ENCODE measurements at regions not wholly inside any gene's neighbourhood (a gene's known extent, or its start where the extent isn't known, plus 50 kb on each side); places are given as distances from the start of the nearest gene placed in this dataset.

- Mint-ChIP-seq H3K4me1 (ENCODE audit: unreplicated experiment) (no peaks in the 10 kb centered on the region), H3K27ac (ENCODE audit: unreplicated experiment) (no peak overlapping the region), H3K9me3 (ENCODE audit: unreplicated experiment) (no peaks in the 10 kb centered on the region), H3K4me3 (ENCODE audit: unreplicated experiment) (no peak overlapping the region), H3K36me3 (ENCODE audit: unreplicated experiment) (no peaks in the 10 kb centered on the region), H3K27me3 (ENCODE audit: unreplicated experiment) (peaks cover 10% of the 10 kb centered on the region)
- DNase-seq (ENCODE audit: extremely low spot score, unreplicated experiment) = no peak
- no peak for TF ChIP-seq CTCF (IDR thresholded peaks at IDR 0.05)
Observed at GRCh38 chr9:12497790-12498189, 195.4 kb upstream of the TYRP1 start.

GRCh38 chr9:12502520-12502919 lies 190.7 kb upstream of the TYRP1 start:
- DNase-seq (ENCODE audit: extremely low spot score, unreplicated experiment) = no peak
- no peaks in the 10 kb centered on the region for H3K36me3 Mint-ChIP-seq (ENCODE audit: unreplicated experiment)
- H3K27ac Mint-ChIP-seq (ENCODE audit: unreplicated experiment) = no peak overlapping the region
- TF ChIP-seq CTCF (IDR thresholded peaks at IDR 0.05) = no peak
- H3K4me3 Mint-ChIP-seq (ENCODE audit: unreplicated experiment) = no peak overlapping the region
- H3K27me3 Mint-ChIP-seq (ENCODE audit: unreplicated experiment) = peaks cover 7% of the 10 kb centered on the region
- no peaks in the 10 kb centered on the region for H3K4me1 Mint-ChIP-seq (ENCODE audit: unreplicated experiment)
- no peaks in the 10 kb centered on the region for H3K9me3 Mint-ChIP-seq (ENCODE audit: unreplicated experiment)

GRCh38 chr9:12503606-12504122 lies 189.5 kb upstream of the TYRP1 start:
- DNase-seq (ENCODE audit: extremely low spot score, unreplicated experiment) = no peak
- Mint-ChIP-seq H3K9me3 (ENCODE audit: unreplicated experiment) (no peaks in the 10 kb centered on the region), H3K4me1 (ENCODE audit: unreplicated experiment) (no peaks in the 10 kb centered on the region), H3K27ac (ENCODE audit: unreplicated experiment) (no peak overlapping the region), H3K36me3 (ENCODE audit: unreplicated experiment) (no peaks in the 10 kb centered on the region), H3K4me3 (ENCODE audit: unreplicated experiment) (no peak overlapping the region), H3K27me3 (ENCODE audit: unreplicated experiment) (peaks cover 7% of the 10 kb centered on the region)
- TF ChIP-seq CTCF (IDR thresholded peaks at IDR 0.05) = no peak

- H3K4me1 Mint-ChIP-seq (ENCODE audit: unreplicated experiment) = no peaks in the 10 kb centered on the region
- no peak for DNase-seq (ENCODE audit: extremely low spot score, unreplicated experiment)
- H3K27ac Mint-ChIP-seq (ENCODE audit: unreplicated experiment) = no peak overlapping the region
- no peak for TF ChIP-seq CTCF (IDR thresholded peaks at IDR 0.05)
- no peaks in the 10 kb centered on the region for H3K9me3 Mint-ChIP-seq (ENCODE audit: unreplicated experiment)
- peaks cover 9% of the 10 kb centered on the region for H3K27me3 Mint-ChIP-seq (ENCODE audit: unreplicated experiment)
- no peaks in the 10 kb centered on the region for H3K36me3 Mint-ChIP-seq (ENCODE audit: unreplicated experiment)
- H3K4me3 Mint-ChIP-seq (ENCODE audit: unreplicated experiment) = no peak overlapping the region
Observed at GRCh38 chr9:12510551-12510950, 182.6 kb upstream of the TYRP1 start.

- no peak for TF ChIP-seq CTCF (IDR thresholded peaks at IDR 0.05)
- Mint-ChIP-seq H3K9me3 (ENCODE audit: unreplicated experiment) (no peaks in the 10 kb centered on the region), H3K4me3 (ENCODE audit: unreplicated experiment) (no peak overlapping the region), H3K27ac (ENCODE audit: unreplicated experiment) (no peak overlapping the region), H3K4me1 (ENCODE audit: unreplicated experiment) (no peaks in the 10 kb centered on the region), H3K36me3 (ENCODE audit: unreplicated experiment) (no peaks in the 10 kb centered on the region), H3K27me3 (ENCODE audit: unreplicated experiment) (peaks cover 9% of the 10 kb centered on the region)
- no peak for DNase-seq (ENCODE audit: extremely low spot score, unreplicated experiment)
Observed at GRCh38 chr9:12511726-12512125, 181.5 kb upstream of the TYRP1 start.

All from osteocyte (in vitro differentiated cells).